Glutamatergic neuron (in vitro differentiated cells): ENCODE measurements at regions not wholly inside any gene's neighbourhood (a gene's known extent, or its start where the extent isn't known, plus 50 kb on each side); places are given as distances from the start of the nearest gene placed in this dataset.

Source experiments
- DNase-seq: peaks from one replicate; pipeline ENCODE4 v3.0.0; 2022
- H3K27ac Mint-ChIP-seq: one replicate; pipeline ENCODE4 v1.8.0; 2020; ENCODE audit warnings: mild to moderate bottlenecking, mixed read lengths, inconsistent platforms; ENCODE audit not compliant: unreplicated experiment
- H3K27me3 Mint-ChIP-seq: one replicate; pipeline ENCODE4 v1.8.0; 2020; ENCODE audit warnings: mild to moderate bottlenecking, moderate library complexity, mixed read lengths, inconsistent platforms; ENCODE audit not compliant: unreplicated experiment
- H3K36me3 Mint-ChIP-seq: one replicate; pipeline ENCODE4 v1.8.0; 2020; ENCODE audit warnings: mild to moderate bottlenecking, mixed read lengths, inconsistent platforms; ENCODE audit not compliant: unreplicated experiment
- H3K4me1 Mint-ChIP-seq: one replicate; pipeline ENCODE4 v1.8.0; 2020; ENCODE audit warnings: mild to moderate bottlenecking, low read depth, mixed read lengths, inconsistent platforms; ENCODE audit not compliant: unreplicated experiment
- H3K4me3 Mint-ChIP-seq: one replicate; pipeline ENCODE4 v1.8.0; 2020; ENCODE audit warnings: mild to moderate bottlenecking, mixed read lengths, inconsistent platforms; ENCODE audit not compliant: unreplicated experiment
- H3K9me3 Mint-ChIP-seq: one replicate; pipeline ENCODE4 v1.8.0; 2020; ENCODE audit warnings: mild to moderate bottlenecking, moderate library complexity, mixed read lengths, inconsistent platforms; ENCODE audit not compliant: unreplicated experiment
- CTCF ChIP-seq: fragments of 200-600 bp; sonication (generic); IDR thresholded peaks from one replicate; pipeline ENCODE4 v1.5.0; 2021; ENCODE audit not compliant: partially characterized antibody, unreplicated experiment

DNA sequence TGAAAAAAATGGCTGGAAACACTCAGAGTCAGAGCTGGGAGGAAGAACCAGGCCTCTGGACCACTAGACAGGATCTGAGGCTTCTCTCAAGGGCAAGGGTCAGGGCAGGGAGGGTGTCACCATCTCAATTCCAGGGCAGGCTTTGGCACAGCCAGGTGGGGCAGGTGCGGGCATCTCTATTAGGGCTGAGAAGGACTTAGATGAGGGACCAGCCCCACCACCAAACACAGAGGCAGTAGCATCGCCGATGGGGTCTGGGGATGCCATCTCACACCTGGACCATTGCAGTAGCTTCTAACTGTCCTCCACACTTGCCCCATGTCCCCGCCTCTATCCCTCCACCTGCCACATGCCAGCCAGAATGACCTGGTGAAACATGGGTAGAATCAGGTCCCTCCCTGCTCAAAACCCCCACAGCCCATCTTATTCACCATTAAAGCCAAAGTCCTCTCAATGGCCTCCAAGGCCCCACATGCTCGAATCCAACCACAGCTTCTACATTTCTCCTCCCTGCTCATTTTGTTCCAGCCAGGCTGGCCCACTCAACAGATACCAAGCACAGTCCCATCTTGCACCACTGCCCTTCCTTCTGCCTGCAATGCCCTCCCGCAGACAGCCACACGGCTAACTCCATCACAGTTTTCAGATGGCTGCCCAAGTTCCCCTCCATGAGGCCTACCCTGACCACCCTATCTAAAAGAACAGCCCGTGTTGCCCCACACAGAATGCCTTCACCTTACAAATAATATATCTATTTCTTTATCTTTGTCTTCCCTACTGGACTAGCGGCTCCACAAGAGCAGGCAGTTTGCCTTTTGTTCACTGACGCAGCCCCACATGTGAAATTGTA is 177.4 kb downstream of the SMAD2 start:
- DNase-seq = no peak

GRCh38 chr18:47750889-47751423 is 179.5 kb downstream of the SMAD2 start:
- Mint-ChIP-seq H3K9me3 (peaks cover 6% of the 10 kb centered on the region), H3K27me3 (peaks cover 10% of the 10 kb centered on the region), H3K4me1 (peaks cover 3% of the 10 kb centered on the region), H3K36me3 (no peaks in the 10 kb centered on the region), H3K4me3 (no peak overlapping the region), H3K27ac (no peak overlapping the region)
- DNase-seq = no peak
- TF ChIP-seq CTCF = no peak

More for the DNA sequence above, 177.4 kb downstream of the SMAD2 start:
- TF ChIP-seq CTCF = no peak
- Mint-ChIP-seq H3K4me1 (peaks cover 2% of the 10 kb centered on the region), H3K9me3 (peaks cover 6% of the 10 kb centered on the region), H3K27ac (no peak overlapping the region), H3K4me3 (no peak overlapping the region), H3K27me3 (peaks cover 10% of the 10 kb centered on the region), H3K36me3 (no peaks in the 10 kb centered on the region)

DNA sequence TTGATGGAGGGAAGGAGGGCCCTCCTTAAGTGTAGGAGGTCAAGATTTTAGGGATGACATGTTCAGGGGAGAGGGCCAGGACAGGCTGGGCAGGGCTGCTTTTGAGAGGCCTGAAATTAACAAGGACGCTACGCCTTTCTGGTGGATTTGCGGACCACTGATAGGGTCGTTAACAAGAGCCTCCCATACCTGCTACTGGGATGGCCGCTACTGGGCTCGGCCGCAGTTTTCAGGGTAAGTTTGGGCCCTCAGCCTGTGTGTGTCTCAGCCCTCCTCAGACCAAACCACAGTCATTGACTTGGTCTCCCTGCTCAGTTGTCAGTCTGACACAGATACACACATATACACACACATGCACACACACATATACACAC is 180.9 kb downstream of the SMAD2 start:
- Mint-ChIP-seq H3K27me3 (peaks cover 10% of the 10 kb centered on the region), H3K9me3 (peaks cover 6% of the 10 kb centered on the region), H3K4me3 (no peak overlapping the region), H3K27ac (no peak overlapping the region), H3K36me3 (no peaks in the 10 kb centered on the region), H3K4me1 (peaks cover 3% of the 10 kb centered on the region)
- TF ChIP-seq CTCF = no peak
- DNase-seq = no peak

- Mint-ChIP-seq H3K4me3 (peak overlapping the region; percentile 67), H3K27ac (no peak overlapping the region), H3K27me3 (peaks cover 10% of the 10 kb centered on the region), H3K36me3 (no peaks in the 10 kb centered on the region), H3K9me3 (peaks cover 6% of the 10 kb centered on the region), H3K4me1 (peaks cover 3% of the 10 kb centered on the region)
- DNase-seq = peak; percentile 89
- TF ChIP-seq CTCF = peak; percentile 100
These were observed 181.4 kb downstream of the SMAD2 start for GRCh38 chr18:47748847-47749599.
